ENCODE measurements at regions not wholly inside any gene's neighbourhood (a gene's known extent, or its start where the extent isn't known, plus 50 kb on each side); places are given as distances from the start of the nearest gene placed in this dataset.
"Not testable (repeated sequence)": the region's sequence is repeated elsewhere in the genome, so short reads cannot be mapped to it uniquely, and the experiment has no call there.

- H3K4me3 ChIP-seq (ENCODE audit: low read length) = no peak overlapping the region
- DNase-seq (no peak), ATAC-seq (no peak)
- no peaks in the 10 kb centered on the region for H3K27me3 ChIP-seq (ENCODE audit: control insufficient read depth, insufficient read depth, low read length)
- H3K9me3 ChIP-seq (ENCODE audit: control insufficient read depth, insufficient read depth, low read length) = peaks cover under 1% of the 10 kb centered on the region
- no peak for TF ChIP-seq CTCF (IDR thresholded peaks at IDR 0.05)
- no peaks in the 10 kb centered on the region for H3K36me3 ChIP-seq (ENCODE audit: control insufficient read depth, insufficient read depth, low read length)
- no peaks in the 10 kb centered on the region for H3K4me1 Mint-ChIP-seq
- no peak overlapping the region for H3K27ac ChIP-seq (ENCODE audit: low read length)
- intact Hi-C loops (cut with micrococcal nuclease) = no loop called here
- H3K9me3 Mint-ChIP-seq = peaks cover 0 to 2% of the 10 kb centered on the region in 2 donors
- H3K27me3 Mint-ChIP-seq (ENCODE audit: low read depth in 2 of 2) = no peaks in the 10 kb centered on the region
- H3K4me3 Mint-ChIP-seq = no peak overlapping the region
- H3K36me3 Mint-ChIP-seq = no peaks in the 10 kb centered on the region
- H3K4me1 ChIP-seq (ENCODE audit: control insufficient read depth, insufficient read depth, low read length) = no peaks in the 10 kb centered on the region
- no peak overlapping the region for H3K27ac Mint-ChIP-seq
Observed at GRCh38 chr6:2310042-2310441, 64.6 kb upstream of the GMDS start.

GRCh38 chr6:2309122-2309521, 63.7 kb upstream of the GMDS start:
- no peak overlapping the region for H3K4me3 ChIP-seq (ENCODE audit: low read length)
- Mint-ChIP-seq H3K27me3 (ENCODE audit: low read depth in 2 of 2) (no peaks in the 10 kb centered on the region), H3K9me3 (peaks cover 0 to 3% of the 10 kb centered on the region in 2 donors), H3K4me3 (no peak overlapping the region), H3K27ac (no peak overlapping the region), H3K36me3 (no peaks in the 10 kb centered on the region), H3K4me1 (no peaks in the 10 kb centered on the region)
- 96% methylated on average over 4 of the region's 4 CpGs for WGBS (ENCODE audit: insufficient coverage)
- intact Hi-C loops (cut with micrococcal nuclease) = no loop called here
- no peak overlapping the region for H3K27ac ChIP-seq (ENCODE audit: low read length)
- ATAC-seq (no peak), DNase-seq (no peak)
- peaks cover 7% of the 10 kb centered on the region for H3K9me3 ChIP-seq (ENCODE audit: control insufficient read depth, insufficient read depth, low read length)
- no peaks in the 10 kb centered on the region for H3K27me3 ChIP-seq (ENCODE audit: control insufficient read depth, insufficient read depth, low read length)
- TF ChIP-seq CTCF (IDR thresholded peaks at IDR 0.05) = no peak
- no peaks in the 10 kb centered on the region for H3K4me1 ChIP-seq (ENCODE audit: control insufficient read depth, insufficient read depth, low read length)
- no peaks in the 10 kb centered on the region for H3K36me3 ChIP-seq (ENCODE audit: control insufficient read depth, insufficient read depth, low read length)

- no peaks in the 10 kb centered on the region for H3K27me3 ChIP-seq (ENCODE audit: control insufficient read depth, insufficient read depth, low read length)
- intact Hi-C loops (cut with micrococcal nuclease) = no loop called here
- WGBS (ENCODE audit: insufficient coverage) = 85% methylated on average over 2 of the region's 3 CpGs
- no peaks in the 10 kb centered on the region for H3K36me3 Mint-ChIP-seq
- no peak for TF ChIP-seq CTCF (IDR thresholded peaks at IDR 0.05)
- H3K36me3 ChIP-seq (ENCODE audit: control insufficient read depth, insufficient read depth, low read length) = no peaks in the 10 kb centered on the region
- H3K27ac ChIP-seq (ENCODE audit: low read length) = no peak overlapping the region
- H3K4me3 Mint-ChIP-seq = no peak overlapping the region
- peaks cover 0 to 3% of the 10 kb centered on the region in 2 donors for H3K9me3 Mint-ChIP-seq
- H3K4me3 ChIP-seq (ENCODE audit: low read length) = no peak overlapping the region
- no peaks in the 10 kb centered on the region for H3K4me1 ChIP-seq (ENCODE audit: control insufficient read depth, insufficient read depth, low read length)
- DNase-seq (no peak), ATAC-seq (no peak)
- no peaks in the 10 kb centered on the region for H3K4me1 Mint-ChIP-seq
- H3K27ac Mint-ChIP-seq = no peak overlapping the region
- H3K9me3 ChIP-seq (ENCODE audit: control insufficient read depth, insufficient read depth, low read length) = peaks cover 12% of the 10 kb centered on the region
- no peaks in the 10 kb centered on the region for H3K27me3 Mint-ChIP-seq (ENCODE audit: low read depth in 2 of 2)
Observed at GRCh38 chr6:2307799-2308198, 62.4 kb upstream of the GMDS start.

GRCh38 chr6:2305951-2306350, 60.5 kb upstream of the GMDS start:
- Mint-ChIP-seq H3K4me3 (no peak overlapping the region), H3K36me3 (peaks cover 12% of the 10 kb centered on the region), H3K9me3 (peaks cover 2 to 8% of the 10 kb centered on the region in 2 donors), H3K4me1 (no peaks in the 10 kb centered on the region), H3K27me3 (ENCODE audit: low read depth in 2 of 2) (no peaks in the 10 kb centered on the region), H3K27ac (no peak overlapping the region)
- Histone ChIP-seq H3K4me3 (ENCODE audit: low read length) (no peak overlapping the region), H3K27ac (ENCODE audit: low read length) (no peak overlapping the region), H3K4me1 (ENCODE audit: control insufficient read depth, insufficient read depth, low read length) (no peaks in the 10 kb centered on the region), H3K27me3 (ENCODE audit: control insufficient read depth, insufficient read depth, low read length) (no peaks in the 10 kb centered on the region), H3K9me3 (ENCODE audit: control insufficient read depth, insufficient read depth, low read length) (peaks cover 12% of the 10 kb centered on the region), H3K36me3 (ENCODE audit: control insufficient read depth, insufficient read depth, low read length) (no peaks in the 10 kb centered on the region)
- ATAC-seq = no peak
- DNase-seq = no peak
- intact Hi-C loops (cut with micrococcal nuclease) = no loop called here
- TF ChIP-seq CTCF (IDR thresholded peaks at IDR 0.05) = no peak
- 96% methylated on average over 5 of the region's 5 CpGs for WGBS (ENCODE audit: insufficient coverage)

- H3K27ac ChIP-seq (ENCODE audit: low read length); H3K4me1 ChIP-seq (ENCODE audit: control insufficient read depth, insufficient read depth, low read length); ATAC-seq; H3K27me3 ChIP-seq (ENCODE audit: control insufficient read depth, insufficient read depth, low read length); H3K36me3 ChIP-seq (ENCODE audit: control insufficient read depth, insufficient read depth, low read length); H3K4me1 Mint-ChIP-seq; H3K27me3 Mint-ChIP-seq (ENCODE audit: low read depth in 2 of 2); H3K27ac Mint-ChIP-seq; H3K4me3 Mint-ChIP-seq; intact Hi-C loops (cut with micrococcal nuclease); DNase-seq; H3K4me3 ChIP-seq (ENCODE audit: low read length): not testable (repeated sequence)
- peaks cover 29% of the 10 kb centered on the region for H3K9me3 ChIP-seq (ENCODE audit: control insufficient read depth, insufficient read depth, low read length)
- peaks cover 18% of the 10 kb centered on the region in 2 donors for H3K9me3 Mint-ChIP-seq
- peaks cover 32% of the 10 kb centered on the region for H3K36me3 Mint-ChIP-seq
- WGBS (ENCODE audit: insufficient coverage) = 97% methylated on average over 3 of the region's 5 CpGs
Observed at GRCh38 chr6:2302482-2302881, 57.1 kb upstream of the GMDS start.

All from natural killer cell (primary cell).